Hepatocyte (in vitro differentiated cells): ENCODE measurements at regions not wholly inside any gene's neighbourhood (a gene's known extent, or its start where the extent isn't known, plus 50 kb on each side); places are given as distances from the start of the nearest gene placed in this dataset.

Experiments
- CTCF ChIP-seq: fragments of 200-600 bp; sonication (generic); IDR thresholded peaks from 2 replicates; pipeline ENCODE4 v1.5.1; 2016; ENCODE audit warnings: antibody characterized with exemption, mild to moderate bottlenecking; ENCODE audit not compliant: poor library complexity
- EZH2phosphoT487 ChIP-seq: fragments of 200-600 bp; sonication (generic); IDR thresholded peaks from one replicate; pipeline ENCODE4 v1.6.1; 2018; ENCODE audit warnings: antibody characterized with exemption, mild to moderate bottlenecking, low read depth, moderate library complexity; ENCODE audit not compliant: unreplicated experiment, severe bottlenecking

GRCh38 chr4:11011249-11011648 lies 326.7 kb upstream of the CLNK start:
- TF ChIP-seq CTCF (no peak), EZH2phosphoT487 (no peak)
